Smooth muscle cell (in vitro differentiated cells): ENCODE measurements at regions not wholly inside any gene's neighbourhood (a gene's known extent, or its start where the extent isn't known, plus 50 kb on each side); places are given as distances from the start of the nearest gene placed in this dataset.

Experiments used
- DNase-seq: peaks from one replicate; lab custom pipeline; 2025; ENCODE audit not compliant: unreplicated experiment; lab: John Stamatoyannopoulos, UW
- H2AFZ ChIP-seq: fragments of 200-600 bp; sonication (generic); 2 replicates; pipeline ENCODE4 v1.6.0; 2016; ENCODE audit warnings: antibody characterized with exemption, low read depth, mild to moderate bottlenecking
- H3F3A ChIP-seq: fragments of 200-600 bp; sonication (generic); 2 replicates; pipeline ENCODE4 v1.6.0; 2017; ENCODE audit warnings: antibody characterized with exemption, low read depth
- H3K27ac ChIP-seq: fragments of 200-600 bp; sonication (generic); 2 replicates; pipeline ENCODE4 v1.5.1; 2016; ENCODE audit warnings: low read depth, mild to moderate bottlenecking
- H3K27me3 ChIP-seq: fragments of 200-600 bp; sonication (generic); 2 replicates; pipeline ENCODE4 v1.6.1; 2016; ENCODE audit warnings: low read depth, mild to moderate bottlenecking
- H3K36me3 ChIP-seq: fragments of 200-600 bp; sonication (generic); 2 replicates; pipeline ENCODE4 v1.5.1; 2016; ENCODE audit warnings: low read depth
- H3K4me1 ChIP-seq: fragments of 200-600 bp; sonication (generic); 2 replicates; pipeline ENCODE4 v1.5.1; 2016; ENCODE audit warnings: low read depth
- H3K4me2 ChIP-seq: fragments of 200-600 bp; sonication (generic); 2 replicates; pipeline ENCODE4 v1.6.0; 2016; ENCODE audit warnings: mild to moderate bottlenecking
- H3K4me3 ChIP-seq: fragments of 200-600 bp; sonication (generic); 2 replicates; pipeline ENCODE4 v1.5.1; 2016; ENCODE audit warnings: mild to moderate bottlenecking
- H3K79me2 ChIP-seq: fragments of 200-600 bp; sonication (generic); 2 replicates; pipeline ENCODE4 v1.6.0; 2016; ENCODE audit warnings: low read depth, mild to moderate bottlenecking
- H3K9ac ChIP-seq: fragments of 200-600 bp; sonication (generic); 2 replicates; pipeline ENCODE4 v1.6.0; 2016; ENCODE audit warnings: low read depth
- H3K9me3 ChIP-seq: fragments of 200-600 bp; sonication (generic); replicated peaks from 2 replicates; pipeline ENCODE4 v1.5.1; 2016; ENCODE audit warnings: low read depth
- H4K20me1 ChIP-seq: fragments of 200-600 bp; sonication (generic); 2 replicates; pipeline ENCODE4 v1.6.0; 2016; ENCODE audit warnings: low read depth
- WGBS: methylation state at CpG from one replicate; pipeline ENCODE4 v1.1.7; 2016; ENCODE audit warnings: low lambda C conversion rate; 5-methylcytosine and 5-hydroxymethylcytosine counted together
- TF ChIP-seq, protein P1 (sequence below): fragments of 200-600 bp; sonication (generic); IDR thresholded peaks from 2 replicates; pipeline ENCODE4 v1.5.1; 2017; ENCODE audit warnings: borderline replicate concordance, mild to moderate bottlenecking, antibody characterized with exemption; ENCODE audit not compliant: insufficient read depth, poor library complexity, severe bottlenecking

DNA sequence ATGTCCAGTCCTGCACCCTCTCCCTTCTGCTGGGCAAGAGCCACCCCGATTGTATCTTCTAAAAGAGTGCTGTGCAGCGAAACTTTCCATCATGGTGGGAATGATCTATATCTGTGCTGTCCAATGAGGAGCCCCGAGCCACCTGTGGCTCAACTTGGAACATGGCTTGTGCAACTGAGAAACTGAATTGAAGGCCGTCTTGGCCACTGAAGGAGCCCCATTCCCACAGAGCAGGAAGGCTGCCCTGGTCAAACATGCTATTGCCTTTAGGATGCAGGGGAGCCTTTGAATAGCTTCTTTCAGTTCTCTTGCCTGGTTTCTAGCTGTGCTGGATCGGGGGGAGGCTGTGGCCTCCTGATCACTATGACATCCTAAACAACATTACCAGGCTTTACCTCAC is 427.6 kb downstream of the SETD4 start:
- TF ChIP-seq, protein P1, sequence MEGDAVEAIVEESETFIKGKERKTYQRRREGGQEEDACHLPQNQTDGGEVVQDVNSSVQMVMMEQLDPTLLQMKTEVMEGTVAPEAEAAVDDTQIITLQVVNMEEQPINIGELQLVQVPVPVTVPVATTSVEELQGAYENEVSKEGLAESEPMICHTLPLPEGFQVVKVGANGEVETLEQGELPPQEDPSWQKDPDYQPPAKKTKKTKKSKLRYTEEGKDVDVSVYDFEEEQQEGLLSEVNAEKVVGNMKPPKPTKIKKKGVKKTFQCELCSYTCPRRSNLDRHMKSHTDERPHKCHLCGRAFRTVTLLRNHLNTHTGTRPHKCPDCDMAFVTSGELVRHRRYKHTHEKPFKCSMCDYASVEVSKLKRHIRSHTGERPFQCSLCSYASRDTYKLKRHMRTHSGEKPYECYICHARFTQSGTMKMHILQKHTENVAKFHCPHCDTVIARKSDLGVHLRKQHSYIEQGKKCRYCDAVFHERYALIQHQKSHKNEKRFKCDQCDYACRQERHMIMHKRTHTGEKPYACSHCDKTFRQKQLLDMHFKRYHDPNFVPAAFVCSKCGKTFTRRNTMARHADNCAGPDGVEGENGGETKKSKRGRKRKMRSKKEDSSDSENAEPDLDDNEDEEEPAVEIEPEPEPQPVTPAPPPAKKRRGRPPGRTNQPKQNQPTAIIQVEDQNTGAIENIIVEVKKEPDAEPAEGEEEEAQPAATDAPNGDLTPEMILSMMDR = no peak
- H3K9ac ChIP-seq = no peak overlapping the region
- no peaks in the 10 kb centered on the region for H3K9me3 ChIP-seq
- no peaks in the 10 kb centered on the region for H3K27me3 ChIP-seq
- H3K79me2 ChIP-seq = no peaks in the 10 kb centered on the region
- H3K4me1 ChIP-seq = no peaks in the 10 kb centered on the region
- H3K4me2 ChIP-seq = no peak overlapping the region
- H3F3A ChIP-seq = no peaks in the 10 kb centered on the region
- DNase-seq = no peak
- H3K36me3 ChIP-seq = no peaks in the 10 kb centered on the region
- no peak overlapping the region for H3K27ac ChIP-seq
- 94% methylated on average over 5 of the region's 5 CpGs for WGBS
- H4K20me1 ChIP-seq = no peaks in the 10 kb centered on the region
- H2AFZ ChIP-seq = no peak overlapping the region
- H3K4me3 ChIP-seq = no peak overlapping the region

- Histone ChIP-seq H4K20me1 (no peaks in the 10 kb centered on the region), H3K36me3 (no peaks in the 10 kb centered on the region), H3K4me2 (no peak overlapping the region), H3K9ac (no peak overlapping the region), H2AFZ (no peak overlapping the region), H3K9me3 (no peaks in the 10 kb centered on the region), H3K79me2 (no peaks in the 10 kb centered on the region), H3K27ac (no peak overlapping the region), H3K4me3 (no peak overlapping the region), H3F3A (no peaks in the 10 kb centered on the region), H3K4me1 (no peaks in the 10 kb centered on the region), H3K27me3 (no peaks in the 10 kb centered on the region)
- TF ChIP-seq, protein P1 = no peak
- no peak for DNase-seq
- 53% methylated on average over 3 of the region's 3 CpGs for WGBS
These were observed 432.0 kb downstream of the SETD4 start for GRCh38 chr21:35628316-35628715.

- no peaks in the 10 kb centered on the region for H3K9me3 ChIP-seq
- H3K9ac ChIP-seq = no peak overlapping the region
- no peak overlapping the region for H3K4me2 ChIP-seq
- H3K27ac ChIP-seq = no peak overlapping the region
- H3F3A ChIP-seq = no peaks in the 10 kb centered on the region
- H2AFZ ChIP-seq = no peak overlapping the region
- DNase-seq = no peak
- no peaks in the 10 kb centered on the region for H3K4me1 ChIP-seq
- TF ChIP-seq, protein P1 = no peak
- H3K36me3 ChIP-seq = no peaks in the 10 kb centered on the region
- H3K27me3 ChIP-seq = no peaks in the 10 kb centered on the region
- WGBS = 88% methylated on average over 4 of the region's 4 CpGs
- no peak overlapping the region for H3K4me3 ChIP-seq
- H4K20me1 ChIP-seq = no peaks in the 10 kb centered on the region
- no peaks in the 10 kb centered on the region for H3K79me2 ChIP-seq
These were observed 432.9 kb downstream of the SETD4 start for GRCh38 chr21:35627462-35627861.

GRCh38 chr21:35625576-35625975 is 434.8 kb downstream of the SETD4 start:
- no peaks in the 10 kb centered on the region for H3K36me3 ChIP-seq
- no peak for DNase-seq
- no peak overlapping the region for H3K27ac ChIP-seq
- H3K9ac ChIP-seq = no peak overlapping the region
- TF ChIP-seq, protein P1 = no peak
- no peaks in the 10 kb centered on the region for H3K4me1 ChIP-seq
- H4K20me1 ChIP-seq = no peaks in the 10 kb centered on the region
- WGBS = 88% methylated on average over 3 of the region's 3 CpGs
- no peak overlapping the region for H2AFZ ChIP-seq
- no peaks in the 10 kb centered on the region for H3K27me3 ChIP-seq
- no peaks in the 10 kb centered on the region for H3K79me2 ChIP-seq
- no peak overlapping the region for H3K4me2 ChIP-seq
- no peaks in the 10 kb centered on the region for H3K9me3 ChIP-seq
- H3K4me3 ChIP-seq = no peak overlapping the region
- no peaks in the 10 kb centered on the region for H3F3A ChIP-seq
